HEK293T (cell line): ENCODE measurements at regions not wholly inside any gene's neighbourhood (a gene's known extent, or its start where the extent isn't known, plus 50 kb on each side); places are given as distances from the start of the nearest gene placed in this dataset.

Experiments
- FOXM1 ChIP-seq: fragments of 450-650 bp; IDR thresholded peaks from 2 replicates; pipeline ENCODE4 v1.6.1; 2017; ENCODE audit warnings: mild to moderate bottlenecking, borderline replicate concordance
- SUZ12 ChIP-seq: fragments of 450-650 bp; IDR thresholded peaks from 2 replicates; pipeline ENCODE4 v1.6.1; 2016; ENCODE audit warnings: mild to moderate bottlenecking
- TARDBP ChIP-seq: fragments of 450-650 bp; IDR thresholded peaks from 2 replicates; pipeline ENCODE4 v1.6.1; 2016
- ZNF384 ChIP-seq: fragments of 450-650 bp; IDR thresholded peaks from 2 replicates; pipeline ENCODE4 v1.6.1; 2016

DNA sequence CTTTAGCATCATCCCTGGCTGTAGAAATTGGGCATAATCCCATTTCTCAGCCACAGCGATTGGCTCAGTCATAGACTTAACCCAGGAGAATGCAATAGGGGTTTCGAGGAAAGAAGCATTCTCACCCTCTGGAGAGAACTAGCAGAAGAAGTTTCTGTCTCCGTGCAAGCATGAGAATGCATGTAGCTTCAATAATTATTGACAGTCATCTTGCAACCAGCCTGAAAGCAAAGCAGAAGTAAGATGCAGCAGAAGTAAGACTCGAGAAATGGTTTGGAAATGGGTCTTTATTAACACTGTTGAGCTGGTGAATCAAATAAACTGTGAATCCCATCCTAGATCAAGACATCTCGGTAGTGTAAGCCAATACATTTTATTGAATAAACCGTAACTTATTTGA lies 828.8 kb upstream of the GJE1 start:
- no peak for TF ChIP-seq FOXM1
- TF ChIP-seq SUZ12: no peak
- no peak for TF ChIP-seq TARDBP
- TF ChIP-seq ZNF384: no peak
